Tibial nerve (tissue), 4 donors: ENCODE measurements at regions not wholly inside any gene's neighbourhood (a gene's known extent, or its start where the extent isn't known, plus 50 kb on each side); places are given as distances from the start of the nearest gene placed in this dataset.

ENCODE experiments used
- EP300 ChIP-seq, 2 donors: sonication (generic); formaldehyde crosslinking; IDR thresholded peaks; one replicate each; pipeline ENCODE4 v1.6.1; 2017; ENCODE audit warnings: antibody characterized with exemption in 2 of 2, mild to moderate bottlenecking in 1 of 2
- TF ChIP-seq, protein P1 (sequence below), 5 experiments: fragments of 200-600 bp in 3 of 5; fragments of 450-650 bp in 2 of 5; sonication (generic) in 3 of 5; IDR thresholded peaks; one replicate each; pipeline ENCODE4 v1.5.1; 2016 to 2019; ENCODE audit warnings: antibody characterized with exemption in 5 of 5, mild to moderate bottlenecking in 3 of 5, moderate library complexity in 2 of 5

DNA sequence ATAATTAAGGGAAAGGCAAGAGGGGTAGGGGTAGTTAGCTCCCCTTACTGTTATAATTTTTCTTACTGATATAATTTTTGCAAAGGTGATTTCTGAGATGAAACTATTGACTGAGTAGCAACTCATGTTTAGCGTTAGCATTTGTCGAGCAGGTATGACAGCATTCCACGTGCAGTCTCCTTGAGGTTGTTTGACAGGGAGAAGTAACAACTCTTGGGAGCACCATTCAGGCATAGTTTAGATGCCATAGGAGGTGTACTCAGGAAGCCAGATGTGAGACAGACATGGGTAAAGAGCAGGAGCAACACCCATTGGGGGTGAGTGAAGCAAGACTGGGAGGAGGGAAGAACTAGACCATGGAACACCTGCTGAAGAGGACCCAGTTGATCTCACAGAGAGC, 96.6 kb upstream of the KLF6 start:
- TF ChIP-seq EP300 (IDR thresholded peaks at IDR 0.05), result no peak
- TF ChIP-seq, protein P1, sequence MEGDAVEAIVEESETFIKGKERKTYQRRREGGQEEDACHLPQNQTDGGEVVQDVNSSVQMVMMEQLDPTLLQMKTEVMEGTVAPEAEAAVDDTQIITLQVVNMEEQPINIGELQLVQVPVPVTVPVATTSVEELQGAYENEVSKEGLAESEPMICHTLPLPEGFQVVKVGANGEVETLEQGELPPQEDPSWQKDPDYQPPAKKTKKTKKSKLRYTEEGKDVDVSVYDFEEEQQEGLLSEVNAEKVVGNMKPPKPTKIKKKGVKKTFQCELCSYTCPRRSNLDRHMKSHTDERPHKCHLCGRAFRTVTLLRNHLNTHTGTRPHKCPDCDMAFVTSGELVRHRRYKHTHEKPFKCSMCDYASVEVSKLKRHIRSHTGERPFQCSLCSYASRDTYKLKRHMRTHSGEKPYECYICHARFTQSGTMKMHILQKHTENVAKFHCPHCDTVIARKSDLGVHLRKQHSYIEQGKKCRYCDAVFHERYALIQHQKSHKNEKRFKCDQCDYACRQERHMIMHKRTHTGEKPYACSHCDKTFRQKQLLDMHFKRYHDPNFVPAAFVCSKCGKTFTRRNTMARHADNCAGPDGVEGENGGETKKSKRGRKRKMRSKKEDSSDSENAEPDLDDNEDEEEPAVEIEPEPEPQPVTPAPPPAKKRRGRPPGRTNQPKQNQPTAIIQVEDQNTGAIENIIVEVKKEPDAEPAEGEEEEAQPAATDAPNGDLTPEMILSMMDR (IDR thresholded peaks at IDR 0.05), result no peak
